Breast epithelium (tissue), 4 donors: ENCODE measurements at regions not wholly inside any gene's neighbourhood (a gene's known extent, or its start where the extent isn't known, plus 50 kb on each side); places are given as distances from the start of the nearest gene placed in this dataset.

ENCODE experiments used
- DNase-seq, 2 donors: peaks; one replicate each; pipeline ENCODE4 v3.0.0-alpha.2; 2019; ENCODE audit warnings: low spot score in 2 of 2
- H3K27ac ChIP-seq, 2 donors: fragments of 200-600 bp; sonication (generic) in 1 of 2; one replicate each; pipeline ENCODE4 v1.5.1; 2016 to 2019; ENCODE audit warnings: mild to moderate bottlenecking in 1 of 2
- H3K27me3 ChIP-seq, 2 donors: fragments of 200-600 bp; sonication (generic) in 1 of 2; one replicate each; pipeline versions ENCODE4 v1.5.1 to v1.6.0; 2017 to 2019; ENCODE audit warnings: control low read depth in 1 of 2, mild to moderate bottlenecking in 1 of 2
- H3K36me3 ChIP-seq: fragments of 200-600 bp; one replicate; pipeline ENCODE4 v1.5.1; 2019
- H3K4me1 ChIP-seq, 2 donors: fragments of 200-600 bp; sonication (generic); one replicate each; pipeline ENCODE4 v1.5.1; 2016 to 2019; ENCODE audit warnings: control low read depth in 1 of 2
- H3K4me3 ChIP-seq, 3 donors: fragments of 200-600 bp; sonication (generic); 1 replicate in 2 of 3; 2 replicates in 1 of 3; pipeline ENCODE4 v1.5.1; 2016 to 2019; ENCODE audit warnings: mild to moderate bottlenecking in 3 of 3, moderate library complexity in 2 of 3
- H3K9me3 ChIP-seq, 2 donors: fragments of 200-600 bp; sonication (generic) in 1 of 2; one replicate each; pipeline ENCODE4 v1.5.1; 2016 to 2019; ENCODE audit warnings: control low read depth in 1 of 2
- POLR2A ChIP-seq: fragments of 450-650 bp; IDR thresholded peaks from one replicate; pipeline ENCODE4 v1.6.1; 2016; ENCODE audit warnings: antibody characterized with exemption, mild to moderate bottlenecking, moderate library complexity
- POLR2AphosphoS5 ChIP-seq, 3 donors: sonication (generic); formaldehyde crosslinking; IDR thresholded peaks; one replicate each; pipeline ENCODE4 v1.6.1; 2017; ENCODE audit warnings: antibody characterized with exemption in 3 of 3
- intact Hi-C: fragments of 100-400 bp; cut with DNase I; formaldehyde crosslinking; loops from one replicate; pipeline ENCODE4 v1.15.1; 2023; ENCODE audit warnings: low total_unique reads
- TF ChIP-seq, protein P1 (sequence below), 3 donors: fragments of 450-650 bp; IDR thresholded peaks; one replicate each; pipeline ENCODE4 v1.5.1; 2016 to 2017; ENCODE audit warnings: antibody characterized with exemption in 3 of 3, mild to moderate bottlenecking in 3 of 3, moderate library complexity in 3 of 3

DNA sequence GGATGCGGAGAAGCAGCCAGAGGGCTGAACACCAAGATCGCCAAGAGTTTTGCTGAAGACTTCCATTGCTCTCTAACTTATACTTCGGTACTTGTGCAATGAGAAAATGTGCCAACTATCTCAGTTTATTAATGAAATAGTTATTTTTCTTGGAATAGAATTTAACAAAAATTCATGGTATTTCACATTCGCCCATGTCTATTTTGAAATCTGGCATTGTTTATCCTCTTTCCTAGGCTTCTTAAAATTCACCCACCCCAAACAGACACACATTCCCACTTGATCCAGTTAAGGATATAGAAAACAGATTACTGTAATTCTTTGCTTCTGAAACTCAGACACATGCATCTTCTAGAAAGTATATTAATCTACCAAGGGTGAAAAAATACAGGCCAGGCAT, 56.3 kb upstream of the ADAMTS5 start:
- Histone ChIP-seq H3K4me1 (no peaks in the 10 kb centered on the region), H3K9me3 (no peaks in the 10 kb centered on the region), H3K36me3 (no peaks in the 10 kb centered on the region), H3K27me3 (no peaks in the 10 kb centered on the region), H3K4me3 (no peak overlapping the region), H3K27ac (no peak overlapping the region)
- intact Hi-C loops: no loop called here
- DNase-seq: no peak
- no peak for TF ChIP-seq POLR2AphosphoS5 (IDR thresholded peaks at IDR 0.05)
- no peak for TF ChIP-seq POLR2A
- TF ChIP-seq, protein P1, sequence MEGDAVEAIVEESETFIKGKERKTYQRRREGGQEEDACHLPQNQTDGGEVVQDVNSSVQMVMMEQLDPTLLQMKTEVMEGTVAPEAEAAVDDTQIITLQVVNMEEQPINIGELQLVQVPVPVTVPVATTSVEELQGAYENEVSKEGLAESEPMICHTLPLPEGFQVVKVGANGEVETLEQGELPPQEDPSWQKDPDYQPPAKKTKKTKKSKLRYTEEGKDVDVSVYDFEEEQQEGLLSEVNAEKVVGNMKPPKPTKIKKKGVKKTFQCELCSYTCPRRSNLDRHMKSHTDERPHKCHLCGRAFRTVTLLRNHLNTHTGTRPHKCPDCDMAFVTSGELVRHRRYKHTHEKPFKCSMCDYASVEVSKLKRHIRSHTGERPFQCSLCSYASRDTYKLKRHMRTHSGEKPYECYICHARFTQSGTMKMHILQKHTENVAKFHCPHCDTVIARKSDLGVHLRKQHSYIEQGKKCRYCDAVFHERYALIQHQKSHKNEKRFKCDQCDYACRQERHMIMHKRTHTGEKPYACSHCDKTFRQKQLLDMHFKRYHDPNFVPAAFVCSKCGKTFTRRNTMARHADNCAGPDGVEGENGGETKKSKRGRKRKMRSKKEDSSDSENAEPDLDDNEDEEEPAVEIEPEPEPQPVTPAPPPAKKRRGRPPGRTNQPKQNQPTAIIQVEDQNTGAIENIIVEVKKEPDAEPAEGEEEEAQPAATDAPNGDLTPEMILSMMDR (IDR thresholded peaks at IDR 0.05): no peak

DNA sequence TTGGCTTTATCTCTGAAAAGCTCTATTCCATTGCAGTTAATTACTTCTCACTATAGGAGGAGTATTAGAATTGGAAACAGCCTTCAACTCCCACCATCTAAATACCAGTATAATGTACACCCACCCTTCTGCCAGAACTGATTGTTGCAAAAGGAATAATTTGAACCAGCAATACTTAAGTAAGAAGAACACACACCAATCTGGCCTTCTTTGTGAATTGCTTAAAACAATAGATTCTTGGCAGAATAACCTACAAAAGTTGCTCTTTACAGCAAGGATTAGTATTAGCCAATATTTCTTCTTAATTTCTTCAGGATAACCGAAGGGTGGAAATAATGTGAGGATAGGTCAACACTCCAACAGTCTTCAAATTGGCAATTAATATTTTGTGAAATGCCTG, 54.9 kb upstream of the ADAMTS5 start:
- intact Hi-C loops: no loop called here

DNA sequence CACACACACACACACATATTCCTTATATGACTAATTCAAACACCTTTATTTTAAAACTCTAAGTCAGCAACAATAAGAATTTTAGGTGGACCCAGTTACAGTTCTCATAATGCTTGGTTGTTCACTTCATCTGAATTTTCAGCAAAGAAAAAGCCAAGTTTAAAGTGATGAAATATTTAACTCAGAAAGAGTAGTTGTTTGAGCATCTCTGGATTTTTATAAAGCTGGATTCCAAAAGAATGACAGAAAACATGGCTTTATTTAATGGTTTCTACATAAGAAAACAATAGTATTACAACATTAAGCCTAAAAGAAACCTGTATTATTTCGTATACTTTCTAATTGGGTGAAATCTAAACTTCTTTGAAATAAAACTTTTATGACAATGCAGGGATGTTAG, 54.2 kb upstream of the ADAMTS5 start:
- TF ChIP-seq POLR2AphosphoS5 (IDR thresholded peaks at IDR 0.05) (no peak), POLR2A (no peak)
- TF ChIP-seq, protein P1 (IDR thresholded peaks at IDR 0.05): no peak
- intact Hi-C loops: no loop called here
- no peaks in the 10 kb centered on the region for H3K36me3 ChIP-seq

More for the DNA sequence above, 54.9 kb upstream of the ADAMTS5 start:
- no peak overlapping the region for H3K4me3 ChIP-seq
- peak overlapping the region in 1 of 2 donors; percentile 28 for H3K27ac ChIP-seq
- H3K36me3 ChIP-seq: no peaks in the 10 kb centered on the region
- TF ChIP-seq POLR2AphosphoS5 (IDR thresholded peaks at IDR 0.05) (no peak), POLR2A (no peak)
- TF ChIP-seq, protein P1 (IDR thresholded peaks at IDR 0.05): no peak
- no peaks in the 10 kb centered on the region for H3K9me3 ChIP-seq
- H3K4me1 ChIP-seq: no peaks in the 10 kb centered on the region
- H3K27me3 ChIP-seq: no peaks in the 10 kb centered on the region
- no peak for DNase-seq

DNA sequence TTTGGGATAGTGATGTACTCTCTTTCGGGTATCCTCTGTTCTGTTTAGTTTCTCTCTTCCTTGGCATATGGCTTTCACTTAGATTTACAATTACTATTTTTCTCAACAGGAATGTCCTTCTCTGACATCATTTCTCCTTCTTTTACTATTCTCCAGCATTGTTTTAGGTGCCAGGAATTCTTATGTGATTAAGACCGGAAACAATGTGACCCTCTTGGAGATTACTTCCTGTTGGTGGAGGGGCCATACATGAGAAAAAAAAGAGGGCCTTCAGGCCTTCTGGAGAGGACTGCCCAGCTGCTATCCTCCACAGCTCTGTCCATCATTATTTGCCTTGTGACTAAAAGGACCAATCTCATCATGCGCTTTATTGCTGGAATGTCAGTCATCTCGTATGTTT, 50.4 kb upstream of the ADAMTS5 start:
- Histone ChIP-seq H3K4me1 (no peaks in the 10 kb centered on the region), H3K36me3 (no peaks in the 10 kb centered on the region), H3K4me3 (no peak overlapping the region), H3K27ac (no peak overlapping the region), H3K27me3 (no peaks in the 10 kb centered on the region), H3K9me3 (no peaks in the 10 kb centered on the region)
- intact Hi-C loops: no loop called here
- TF ChIP-seq POLR2A (no peak), POLR2AphosphoS5 (IDR thresholded peaks at IDR 0.05) (no peak)
- TF ChIP-seq, protein P1 (IDR thresholded peaks at IDR 0.05): no peak
- DNase-seq: no peak

More for the DNA sequence above, 54.2 kb upstream of the ADAMTS5 start:
- H3K4me1 ChIP-seq: no peaks in the 10 kb centered on the region
- no peak overlapping the region for H3K27ac ChIP-seq
- H3K27me3 ChIP-seq: no peaks in the 10 kb centered on the region
- no peak for DNase-seq
- H3K4me3 ChIP-seq: no peak overlapping the region
- H3K9me3 ChIP-seq: no peaks in the 10 kb centered on the region
